Sigmoid colon (tissue), 4 donors: ENCODE measurements at regions not wholly inside any gene's neighbourhood (a gene's known extent, or its start where the extent isn't known, plus 50 kb on each side); places are given as distances from the start of the nearest gene placed in this dataset.

Source experiments
- CTCF ChIP-seq, 4 experiments: fragments of 450-650 bp in 3 of 4; fragments of 200-600 bp in 1 of 4; IDR thresholded peaks; one replicate each; pipeline ENCODE4 v1.5.1; 2016 to 2019; ENCODE audit warnings: antibody characterized with exemption in 4 of 4, mild to moderate bottlenecking in 3 of 4, moderate library complexity in 2 of 4
- EP300 ChIP-seq, 4 donors: sonication (generic); formaldehyde crosslinking; IDR thresholded peaks; one replicate each; pipeline ENCODE4 v1.6.1; 2017; ENCODE audit warnings: antibody characterized with exemption in 4 of 4
- POLR2A ChIP-seq, 2 donors: fragments of 450-650 bp; IDR thresholded peaks; one replicate each; pipeline ENCODE4 v1.6.1; 2016; ENCODE audit warnings: antibody characterized with exemption in 2 of 2, mild to moderate bottlenecking in 2 of 2, moderate library complexity in 2 of 2

GRCh38 chr10:21079330-21079658 is 182.2 kb upstream of the NEBL start:
- TF ChIP-seq EP300 (IDR thresholded peaks at IDR 0.05) = no peak
- no peak for TF ChIP-seq CTCF (IDR thresholded peaks at IDR 0.05)
- no peak for TF ChIP-seq POLR2A (IDR thresholded peaks at IDR 0.05)
